T-helper 17 cell (primary cell): ENCODE measurements at regions not wholly inside any gene's neighbourhood (a gene's known extent, or its start where the extent isn't known, plus 50 kb on each side); places are given as distances from the start of the nearest gene placed in this dataset.

ENCODE experiments used
- ATAC-seq: fragments of 150-1000 bp; cut with Tn5 transposase; 2 replicates; pipeline ENCODE4 v1.10.0; 2021; ENCODE audit warnings: mild to moderate bottlenecking, moderate library complexity
- DNase-seq, 3 donors: peaks; one replicate each; pipeline versions ENCODE4 v3.0.0 to v3.0.0-alpha.2; 2020 to 2021
- H3K9me3 ChIP-seq: one replicate; pipeline ENCODE4 v1.7.0; 2013; ENCODE audit warnings: low read length, mild to moderate bottlenecking; ENCODE audit not compliant: control insufficient read depth, poor library complexity, severe bottlenecking
- H3K27ac Mint-ChIP-seq: one replicate; pipeline ENCODE4 v1.8.0; 2022; ENCODE audit warnings: mild to moderate bottlenecking, moderate library complexity, mixed read lengths
- H3K27me3 Mint-ChIP-seq: one replicate; pipeline ENCODE4 v1.8.0; 2022; ENCODE audit warnings: mixed read lengths
- H3K36me3 Mint-ChIP-seq: one replicate; pipeline ENCODE4 v1.8.0; 2022; ENCODE audit warnings: low read depth, mixed read lengths
- H3K4me1 Mint-ChIP-seq: one replicate; pipeline ENCODE4 v1.8.0; 2022; ENCODE audit warnings: mild to moderate bottlenecking, mixed read lengths
- H3K4me3 Mint-ChIP-seq: one replicate; pipeline ENCODE4 v1.8.0; 2022; ENCODE audit warnings: mild to moderate bottlenecking, moderate library complexity, mixed read lengths

- Mint-ChIP-seq H3K27ac (no peak overlapping the region), H3K4me1 (no peaks in the 10 kb centered on the region), H3K36me3 (no peaks in the 10 kb centered on the region), H3K27me3 (no peaks in the 10 kb centered on the region), H3K4me3 (no peak overlapping the region)
- DNase-seq = no peak
- ATAC-seq = no peak
- no peaks in the 10 kb centered on the region for H3K9me3 ChIP-seq
These were observed 279.3 kb upstream of the FLRT2 start for GRCh38 chr14:85250414-85251189.

GRCh38 chr14:85252011-85252410, 277.9 kb upstream of the FLRT2 start:
- ATAC-seq (no peak), DNase-seq (no peak)
- H3K36me3 Mint-ChIP-seq = no peaks in the 10 kb centered on the region
- no peaks in the 10 kb centered on the region for H3K4me1 Mint-ChIP-seq
- H3K27me3 Mint-ChIP-seq = no peaks in the 10 kb centered on the region
- no peak overlapping the region for H3K4me3 Mint-ChIP-seq
- no peak overlapping the region for H3K27ac Mint-ChIP-seq
- H3K9me3 ChIP-seq = no peaks in the 10 kb centered on the region

GRCh38 chr14:85254711-85255110, 275.2 kb upstream of the FLRT2 start:
- no peaks in the 10 kb centered on the region for H3K9me3 ChIP-seq
- no peaks in the 10 kb centered on the region for H3K36me3 Mint-ChIP-seq
- DNase-seq (no peak), ATAC-seq (no peak)
- no peak overlapping the region for H3K4me3 Mint-ChIP-seq
- no peaks in the 10 kb centered on the region for H3K27me3 Mint-ChIP-seq
- no peak overlapping the region for H3K27ac Mint-ChIP-seq
- H3K4me1 Mint-ChIP-seq = no peaks in the 10 kb centered on the region

- Mint-ChIP-seq H3K36me3 (no peaks in the 10 kb centered on the region), H3K27ac (no peak overlapping the region), H3K27me3 (no peaks in the 10 kb centered on the region), H3K4me1 (no peaks in the 10 kb centered on the region), H3K4me3 (no peak overlapping the region)
- DNase-seq (no peak), ATAC-seq (no peak)
- H3K9me3 ChIP-seq = no peaks in the 10 kb centered on the region
These were observed 272.7 kb upstream of the FLRT2 start for GRCh38 chr14:85257287-85257686.

GRCh38 chr14:85263916-85264675, 265.8 kb upstream of the FLRT2 start:
- no peaks in the 10 kb centered on the region for H3K9me3 ChIP-seq

GRCh38 chr14:85273099-85273677, 256.8 kb upstream of the FLRT2 start:
- Mint-ChIP-seq H3K4me1 (no peaks in the 10 kb centered on the region), H3K27ac (no peak overlapping the region), H3K36me3 (no peaks in the 10 kb centered on the region), H3K27me3 (no peaks in the 10 kb centered on the region), H3K4me3 (no peak overlapping the region)
- no peak for ATAC-seq
- DNase-seq = no peak
- no peaks in the 10 kb centered on the region for H3K9me3 ChIP-seq

More at GRCh38 chr14:85263916-85264675, 265.8 kb upstream of the FLRT2 start:
- ATAC-seq = no peak
- no peaks in the 10 kb centered on the region for H3K4me1 Mint-ChIP-seq
- no peak overlapping the region for H3K4me3 Mint-ChIP-seq
- H3K27me3 Mint-ChIP-seq = no peaks in the 10 kb centered on the region
- H3K36me3 Mint-ChIP-seq = no peaks in the 10 kb centered on the region
- no peak overlapping the region for H3K27ac Mint-ChIP-seq
- DNase-seq = no peak

- no peak for DNase-seq
- H3K27me3 Mint-ChIP-seq = no peaks in the 10 kb centered on the region
- no peaks in the 10 kb centered on the region for H3K36me3 Mint-ChIP-seq
- H3K27ac Mint-ChIP-seq = no peak overlapping the region
- H3K9me3 ChIP-seq = no peaks in the 10 kb centered on the region
- no peaks in the 10 kb centered on the region for H3K4me1 Mint-ChIP-seq
- no peak for ATAC-seq
- H3K4me3 Mint-ChIP-seq = no peak overlapping the region
These were observed 256.0 kb upstream of the FLRT2 start for GRCh38 chr14:85273952-85274351.

- no peaks in the 10 kb centered on the region for H3K9me3 ChIP-seq
- Mint-ChIP-seq H3K27me3 (no peaks in the 10 kb centered on the region), H3K4me3 (no peak overlapping the region), H3K27ac (no peak overlapping the region), H3K4me1 (no peaks in the 10 kb centered on the region), H3K36me3 (no peaks in the 10 kb centered on the region)
- ATAC-seq = no peak
- DNase-seq = no peak
These were observed 253.6 kb upstream of the FLRT2 start for GRCh38 chr14:85276161-85276978.

GRCh38 chr14:85276979-85277228, 253.0 kb upstream of the FLRT2 start:
- no peak overlapping the region for H3K27ac Mint-ChIP-seq
- H3K4me1 Mint-ChIP-seq = no peaks in the 10 kb centered on the region
- no peak for DNase-seq
- no peaks in the 10 kb centered on the region for H3K36me3 Mint-ChIP-seq
- H3K27me3 Mint-ChIP-seq = no peaks in the 10 kb centered on the region
- no peaks in the 10 kb centered on the region for H3K9me3 ChIP-seq
- ATAC-seq = no peak
- H3K4me3 Mint-ChIP-seq = no peak overlapping the region

GRCh38 chr14:85279407-85279806, 250.5 kb upstream of the FLRT2 start:
- no peak for DNase-seq
- Mint-ChIP-seq H3K4me3 (no peak overlapping the region), H3K36me3 (no peaks in the 10 kb centered on the region), H3K27me3 (no peaks in the 10 kb centered on the region), H3K4me1 (no peaks in the 10 kb centered on the region), H3K27ac (no peak overlapping the region)
- no peak for ATAC-seq
- no peaks in the 10 kb centered on the region for H3K9me3 ChIP-seq

GRCh38 chr14:85280074-85280473, 249.9 kb upstream of the FLRT2 start:
- H3K27me3 Mint-ChIP-seq = no peaks in the 10 kb centered on the region
- ATAC-seq (no peak), DNase-seq (no peak)
- H3K27ac Mint-ChIP-seq = no peak overlapping the region
- no peaks in the 10 kb centered on the region for H3K4me1 Mint-ChIP-seq
- H3K9me3 ChIP-seq = no peaks in the 10 kb centered on the region
- H3K36me3 Mint-ChIP-seq = no peaks in the 10 kb centered on the region
- H3K4me3 Mint-ChIP-seq = no peak overlapping the region

GRCh38 chr14:85281921-85282320, 248.0 kb upstream of the FLRT2 start:
- H3K9me3 ChIP-seq = no peaks in the 10 kb centered on the region
- Mint-ChIP-seq H3K4me1 (no peaks in the 10 kb centered on the region), H3K36me3 (no peaks in the 10 kb centered on the region), H3K27ac (no peak overlapping the region), H3K4me3 (no peak overlapping the region), H3K27me3 (no peaks in the 10 kb centered on the region)
- no peak for ATAC-seq
- DNase-seq = no peak

- H3K9me3 ChIP-seq = no peaks in the 10 kb centered on the region
- Mint-ChIP-seq H3K4me1 (no peaks in the 10 kb centered on the region), H3K27me3 (no peaks in the 10 kb centered on the region), H3K27ac (no peak overlapping the region), H3K36me3 (no peaks in the 10 kb centered on the region), H3K4me3 (no peak overlapping the region)
- ATAC-seq = no peak
- no peak for DNase-seq
These were observed 241.9 kb upstream of the FLRT2 start for GRCh38 chr14:85288041-85288440.
